Loucy (cell line): ENCODE measurements at regions not wholly inside any gene's neighbourhood (a gene's known extent, or its start where the extent isn't known, plus 50 kb on each side); places are given as distances from the start of the nearest gene placed in this dataset.

ENCODE experiments used
- H2AFZ ChIP-seq: fragments of 200-600 bp; sonication (generic); 2 replicates; pipeline ENCODE4 v1.6.0; 2016; ENCODE audit warnings: antibody characterized with exemption, mild to moderate bottlenecking, low read length, moderate library complexity
- H3F3A ChIP-seq: fragments of 200-600 bp; 2 replicates; pipeline ENCODE4 v1.6.0; 2016; ENCODE audit warnings: antibody characterized with exemption, low read depth, mild to moderate bottlenecking
- H3K27me3 ChIP-seq: fragments of 200-600 bp; sonication (generic); 2 replicates; pipeline ENCODE4 v1.6.1; 2014; ENCODE audit warnings: low read length, mild to moderate bottlenecking; ENCODE audit not compliant: insufficient read depth, poor library complexity, severe bottlenecking
- H3K36me3 ChIP-seq: fragments of 200-600 bp; sonication (generic); 2 replicates; pipeline ENCODE4 v1.6.1; 2016; ENCODE audit warnings: low read length; ENCODE audit not compliant: insufficient read depth
- H3K4me1 ChIP-seq: fragments of 200-600 bp; sonication (generic); 2 replicates; pipeline ENCODE4 v1.5.1; 2014; ENCODE audit warnings: low read length, mild to moderate bottlenecking; ENCODE audit not compliant: insufficient read depth, poor library complexity, severe bottlenecking
- H3K4me2 ChIP-seq: fragments of 200-600 bp; sonication (generic); 2 replicates; pipeline ENCODE4 v1.6.0; 2014; ENCODE audit warnings: antibody characterized with exemption, low read length, low read depth, mild to moderate bottlenecking; ENCODE audit not compliant: poor library complexity, severe bottlenecking
- H3K4me3 ChIP-seq: fragments of 200-600 bp; sonication (generic); 2 replicates; pipeline ENCODE4 v1.5.1; 2014; ENCODE audit warnings: low read length, mild to moderate bottlenecking, mixed read lengths; ENCODE audit not compliant: poor library complexity, severe bottlenecking
- H3K79me2 ChIP-seq: fragments of 200-600 bp; sonication (generic); 2 replicates; pipeline ENCODE4 v1.6.1; 2014; ENCODE audit warnings: low read length; ENCODE audit not compliant: insufficient read depth
- H3K9ac ChIP-seq: fragments of 200-600 bp; sonication (generic); 2 replicates; pipeline ENCODE4 v1.6.0; 2014; ENCODE audit warnings: mild to moderate bottlenecking, low read depth, low read length, moderate library complexity; ENCODE audit not compliant: poor library complexity, severe bottlenecking
- H3K9me2 ChIP-seq: fragments of 200-600 bp; sonication (generic); replicated peaks from 2 replicates; pipeline ENCODE4 v1.6.1; 2016; ENCODE audit warnings: low read depth, low read length, mixed read lengths
- H3K9me3 ChIP-seq: fragments of 200-600 bp; sonication (generic); 2 replicates; pipeline ENCODE4 v1.6.1; 2014; ENCODE audit warnings: mild to moderate bottlenecking, antibody characterized with exemption, low read length, low read depth; ENCODE audit not compliant: insufficient read depth
- H4K20me1 ChIP-seq: fragments of 200-600 bp; sonication (generic); 2 replicates; pipeline ENCODE4 v1.6.0; 2014; ENCODE audit warnings: antibody characterized with exemption, low read length, mild to moderate bottlenecking; ENCODE audit not compliant: insufficient read depth, poor library complexity, severe bottlenecking
- EZH2phosphoT487 ChIP-seq: fragments of 200-600 bp; IDR thresholded peaks from 2 replicates; pipeline ENCODE4 v1.6.1; 2018; ENCODE audit warnings: antibody characterized with exemption, mild to moderate bottlenecking, moderate library complexity, borderline replicate concordance
- TF ChIP-seq, protein P1 (sequence below): fragments of 200-600 bp; sonication (generic); conservative IDR thresholded peaks from 2 replicates; pipeline ENCODE4 v1.5.1; 2014; ENCODE audit warnings: mild to moderate bottlenecking, antibody characterized with exemption, low read length

DNA sequence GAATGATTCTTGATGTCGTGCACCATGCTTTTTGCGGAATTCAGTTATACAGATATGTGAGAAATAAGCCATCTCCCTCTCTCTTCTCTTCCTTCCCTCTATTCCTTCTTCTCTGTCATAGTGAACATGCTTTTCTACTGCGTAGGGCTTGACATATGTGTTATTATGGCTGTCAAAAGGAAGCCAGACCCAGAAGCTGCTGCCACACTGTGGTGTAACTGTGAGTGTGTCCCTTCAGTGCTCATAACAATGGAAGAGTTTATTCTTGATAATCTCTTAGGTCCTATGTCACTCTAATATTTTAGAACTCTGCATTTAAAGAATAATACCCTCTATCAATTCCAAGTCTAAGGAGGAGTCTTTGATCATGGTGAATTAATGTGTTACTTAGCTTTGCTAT, 208.9 kb upstream of the TMTC4 start:
- TF ChIP-seq, protein P1, sequence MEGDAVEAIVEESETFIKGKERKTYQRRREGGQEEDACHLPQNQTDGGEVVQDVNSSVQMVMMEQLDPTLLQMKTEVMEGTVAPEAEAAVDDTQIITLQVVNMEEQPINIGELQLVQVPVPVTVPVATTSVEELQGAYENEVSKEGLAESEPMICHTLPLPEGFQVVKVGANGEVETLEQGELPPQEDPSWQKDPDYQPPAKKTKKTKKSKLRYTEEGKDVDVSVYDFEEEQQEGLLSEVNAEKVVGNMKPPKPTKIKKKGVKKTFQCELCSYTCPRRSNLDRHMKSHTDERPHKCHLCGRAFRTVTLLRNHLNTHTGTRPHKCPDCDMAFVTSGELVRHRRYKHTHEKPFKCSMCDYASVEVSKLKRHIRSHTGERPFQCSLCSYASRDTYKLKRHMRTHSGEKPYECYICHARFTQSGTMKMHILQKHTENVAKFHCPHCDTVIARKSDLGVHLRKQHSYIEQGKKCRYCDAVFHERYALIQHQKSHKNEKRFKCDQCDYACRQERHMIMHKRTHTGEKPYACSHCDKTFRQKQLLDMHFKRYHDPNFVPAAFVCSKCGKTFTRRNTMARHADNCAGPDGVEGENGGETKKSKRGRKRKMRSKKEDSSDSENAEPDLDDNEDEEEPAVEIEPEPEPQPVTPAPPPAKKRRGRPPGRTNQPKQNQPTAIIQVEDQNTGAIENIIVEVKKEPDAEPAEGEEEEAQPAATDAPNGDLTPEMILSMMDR: 0 out of 2 replicates have a peak, but pooled peaks have one; percentile 25
- TF ChIP-seq EZH2phosphoT487: no peak
- no peaks in the 10 kb centered on the region for H3K4me1 ChIP-seq
- H3K27me3 ChIP-seq: no peaks in the 10 kb centered on the region
- no peak overlapping the region for H3K4me3 ChIP-seq
- H3K36me3 ChIP-seq: no peaks in the 10 kb centered on the region
- H3K4me2 ChIP-seq: no peak overlapping the region
- H3K9me2 ChIP-seq: no peaks in the 10 kb centered on the region
- no peaks in the 10 kb centered on the region for H3K9me3 ChIP-seq
- H3K79me2 ChIP-seq: no peaks in the 10 kb centered on the region
- H3F3A ChIP-seq: no peaks in the 10 kb centered on the region
- no peak overlapping the region for H3K9ac ChIP-seq
- H4K20me1 ChIP-seq: no peaks in the 10 kb centered on the region
- no peak overlapping the region for H2AFZ ChIP-seq

DNA sequence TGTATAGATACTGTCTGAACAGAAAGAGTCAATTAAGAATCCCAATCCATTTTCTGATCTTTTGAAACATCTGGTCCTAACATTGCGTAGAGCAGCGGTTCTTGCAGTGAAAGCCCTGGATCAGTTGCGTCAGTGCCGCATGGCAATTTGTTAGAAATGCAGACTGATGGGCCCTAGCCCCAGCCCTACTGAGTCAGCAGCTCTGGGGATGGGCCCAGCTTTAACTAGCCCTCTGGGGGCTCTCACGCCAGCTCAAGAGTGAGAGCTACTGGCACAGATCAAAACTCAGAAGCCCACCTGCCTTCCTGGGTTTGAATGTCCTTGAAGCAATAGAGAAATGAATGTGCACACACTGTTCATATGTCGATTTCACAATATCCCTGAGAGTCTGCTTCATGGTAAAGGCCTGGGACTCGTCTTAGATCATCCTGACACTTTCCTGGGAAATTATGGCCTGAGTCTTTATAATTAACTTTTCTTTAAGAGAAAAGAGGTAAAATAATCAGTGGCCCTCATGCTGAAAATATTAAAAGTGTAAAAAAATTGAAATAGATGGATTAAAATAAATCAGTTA, 206.8 kb upstream of the TMTC4 start:
- no peaks in the 10 kb centered on the region for H3F3A ChIP-seq
- TF ChIP-seq, protein P1: no peak
- TF ChIP-seq EZH2phosphoT487: no peak
- H3K9me3 ChIP-seq: no peaks in the 10 kb centered on the region
- no peaks in the 10 kb centered on the region for H4K20me1 ChIP-seq
- H3K4me1 ChIP-seq: no peaks in the 10 kb centered on the region
- no peak overlapping the region for H2AFZ ChIP-seq
- no peak overlapping the region for H3K4me3 ChIP-seq
- no peak overlapping the region for H3K9ac ChIP-seq
- H3K79me2 ChIP-seq: no peaks in the 10 kb centered on the region
- H3K27me3 ChIP-seq: no peaks in the 10 kb centered on the region
- no peaks in the 10 kb centered on the region for H3K9me2 ChIP-seq
- no peak overlapping the region for H3K4me2 ChIP-seq
- H3K36me3 ChIP-seq: no peaks in the 10 kb centered on the region

DNA sequence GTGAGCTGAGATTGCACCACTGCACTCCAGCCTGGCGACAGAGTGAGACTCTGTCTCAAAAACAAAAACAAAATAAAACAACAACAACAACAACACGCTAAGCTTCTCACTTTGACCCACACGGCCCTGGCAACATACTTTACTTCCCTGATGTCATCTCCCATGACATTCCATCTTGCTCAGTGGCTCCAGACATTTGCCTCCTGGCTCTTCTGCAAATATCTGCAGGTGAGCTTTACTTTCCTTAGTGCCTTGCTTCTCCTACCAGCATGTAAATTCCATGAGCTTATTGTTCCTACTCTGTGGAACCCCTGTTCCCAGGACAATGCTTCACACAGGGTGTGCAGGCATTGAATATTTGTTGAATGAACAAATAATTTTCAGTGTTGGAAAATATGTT, 205.6 kb upstream of the TMTC4 start:
- Histone ChIP-seq H3K9me2 (no peaks in the 10 kb centered on the region), H3K9me3 (no peaks in the 10 kb centered on the region), H3K79me2 (no peaks in the 10 kb centered on the region), H3K27me3 (no peaks in the 10 kb centered on the region), H2AFZ (no peak overlapping the region), H4K20me1 (no peaks in the 10 kb centered on the region), H3F3A (no peaks in the 10 kb centered on the region), H3K4me3 (no peak overlapping the region), H3K36me3 (no peaks in the 10 kb centered on the region), H3K9ac (no peak overlapping the region), H3K4me2 (no peak overlapping the region), H3K4me1 (peaks cover 4% of the 10 kb centered on the region)
- TF ChIP-seq EZH2phosphoT487: no peak

DNA sequence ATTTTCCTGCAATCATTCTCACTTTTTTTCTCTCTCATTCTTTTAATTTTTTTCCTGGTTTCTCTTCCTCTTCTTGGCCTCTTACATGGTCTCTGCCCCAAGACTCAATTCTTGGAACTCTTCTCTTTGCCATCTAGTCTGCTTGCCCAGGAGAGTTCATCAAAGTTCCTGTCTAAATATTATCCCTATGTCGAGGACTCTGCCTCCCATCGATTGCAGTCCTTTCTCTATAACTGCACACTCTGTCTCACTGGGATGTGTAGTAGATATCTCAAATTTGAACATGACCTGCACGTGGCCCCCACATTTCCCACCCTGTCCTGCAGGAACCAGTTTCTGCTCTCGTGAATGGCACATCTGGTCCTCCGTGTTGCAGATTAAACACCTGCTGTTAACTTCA, 204.7 kb upstream of the TMTC4 start:
- no peaks in the 10 kb centered on the region for H4K20me1 ChIP-seq
- no peaks in the 10 kb centered on the region for H3K9me2 ChIP-seq
- no peak overlapping the region for H2AFZ ChIP-seq
- H3F3A ChIP-seq: no peaks in the 10 kb centered on the region
- no peaks in the 10 kb centered on the region for H3K9me3 ChIP-seq
- H3K4me3 ChIP-seq: no peak overlapping the region
- no peak for TF ChIP-seq EZH2phosphoT487
- TF ChIP-seq, protein P1: no peak
- H3K4me1 ChIP-seq: peaks cover 4% of the 10 kb centered on the region
- no peaks in the 10 kb centered on the region for H3K36me3 ChIP-seq
- no peaks in the 10 kb centered on the region for H3K27me3 ChIP-seq
- H3K79me2 ChIP-seq: no peaks in the 10 kb centered on the region
- no peak overlapping the region for H3K4me2 ChIP-seq
- H3K9ac ChIP-seq: no peak overlapping the region
